GM23338 (cell line): ENCODE measurements at regions not wholly inside any gene's neighbourhood (a gene's known extent, or its start where the extent isn't known, plus 50 kb on each side); places are given as distances from the start of the nearest gene placed in this dataset.

Source experiments
- ATAC-seq: fragments of 200-7000 bp; cut with Tn5 transposase; 3 replicates; pipeline ENCODE4 v1.9.1; 2020
- DNase-seq: peaks from one replicate; pipeline ENCODE4 v3.0.0-alpha.2; 2015; ENCODE audit warnings: low spot score
- H2AFZ ChIP-seq: fragments of 200-600 bp; sonication (generic); 2 replicates; pipeline ENCODE4 v1.8.0; 2016; ENCODE audit warnings: antibody characterized with exemption, mild to moderate bottlenecking, moderate library complexity
- H3F3A ChIP-seq: fragments of 200-600 bp; sonication (generic); replicated peaks from 2 replicates; pipeline ENCODE4 v1.8.0; 2017; ENCODE audit warnings: antibody characterized with exemption, mixed run types, low read depth
- H3K27ac ChIP-seq: fragments of 200-600 bp; sonication (generic); 2 replicates; pipeline ENCODE4 v1.6.1; 2016; ENCODE audit warnings: low read depth
- H3K27me3 ChIP-seq: fragments of 200-600 bp; sonication (generic); 2 replicates; pipeline ENCODE4 v1.8.0; 2016; ENCODE audit warnings: mild to moderate bottlenecking, mixed run types, moderate library complexity; ENCODE audit not compliant: insufficient read depth
- H3K36me3 ChIP-seq: fragments of 200-600 bp; sonication (generic); 2 replicates; pipeline ENCODE4 v1.8.0; 2016; ENCODE audit warnings: mild to moderate bottlenecking; ENCODE audit not compliant: insufficient read depth
- H3K4me1 ChIP-seq: fragments of 200-600 bp; sonication (generic); 2 replicates; pipeline ENCODE4 v1.8.0; 2016; ENCODE audit warnings: mild to moderate bottlenecking, moderate library complexity; ENCODE audit not compliant: insufficient read depth
- H3K4me2 ChIP-seq: fragments of 200-600 bp; sonication (generic); 2 replicates; pipeline ENCODE4 v1.7.1; 2017; ENCODE audit warnings: mixed run types
- H3K4me3 ChIP-seq: fragments of 200-600 bp; sonication (generic); 2 replicates; pipeline ENCODE4 v1.6.1; 2016; ENCODE audit warnings: mixed run types
- H3K79me2 ChIP-seq: fragments of 200-600 bp; sonication (generic); replicated peaks from 2 replicates; pipeline ENCODE4 v1.8.0; 2017; ENCODE audit warnings: mild to moderate bottlenecking; ENCODE audit not compliant: insufficient read depth
- H3K9me2 ChIP-seq: fragments of 200-600 bp; sonication (generic); 2 replicates; pipeline ENCODE4 v1.8.0; 2017; ENCODE audit not compliant: insufficient read depth
- H4K20me1 ChIP-seq: fragments of 200-600 bp; sonication (generic); replicated peaks from 2 replicates; pipeline ENCODE4 v1.8.0; 2017; ENCODE audit warnings: mild to moderate bottlenecking; ENCODE audit not compliant: insufficient read depth
- H3K27ac Mint-ChIP-seq: 2 replicates; pipeline ENCODE4 v1.8.0; 2020; ENCODE audit warnings: inconsistent platforms, mild to moderate bottlenecking, moderate library complexity, mixed read lengths
- H3K27me3 Mint-ChIP-seq: 3 replicates; pipeline ENCODE4 v1.8.0; 2022; ENCODE audit warnings: low read depth, mild to moderate bottlenecking, moderate library complexity, mixed read lengths, inconsistent platforms; ENCODE audit not compliant: insufficient read depth, poor library complexity
- H3K36me3 Mint-ChIP-seq: 3 replicates; pipeline ENCODE4 v1.8.0; 2021; ENCODE audit warnings: low read depth, mild to moderate bottlenecking, inconsistent platforms, moderate library complexity, mixed read lengths
- H3K4me1 Mint-ChIP-seq: 3 replicates; pipeline ENCODE4 v1.8.0; 2020; ENCODE audit warnings: mild to moderate bottlenecking, inconsistent platforms, mixed read lengths
- H3K4me3 Mint-ChIP-seq: 3 replicates; pipeline ENCODE4 v1.8.0; 2021; ENCODE audit warnings: moderate library complexity, mild to moderate bottlenecking, inconsistent platforms, mixed read lengths
- H3K9me3 Mint-ChIP-seq: 3 replicates; pipeline ENCODE4 v1.8.0; 2020; ENCODE audit warnings: moderate library complexity, mild to moderate bottlenecking, inconsistent platforms, mixed read lengths
- CREB1 ChIP-seq: fragments of 250-450 bp; sonication (Bioruptor Pico); IDR thresholded peaks from 2 replicates; pipeline ENCODE4 v1.5.0; 2020; ENCODE audit warnings: low read depth, mild to moderate bottlenecking, moderate library complexity
- EZH2phosphoT487 ChIP-seq: fragments of 200-600 bp; sonication (generic); IDR thresholded peaks from one replicate; pipeline ENCODE4 v1.8.1; 2018; ENCODE audit warnings: antibody characterized with exemption; ENCODE audit not compliant: unreplicated experiment
- JUNB ChIP-seq: IDR thresholded peaks from one replicate; pipeline ENCODE4 v1.6.1; 2016; ENCODE audit warnings: antibody characterized with exemption; ENCODE audit not compliant: unreplicated experiment
- NANOG ChIP-seq: IDR thresholded peaks from 2 replicates; pipeline ENCODE4 v1.6.1; 2016; ENCODE audit warnings: antibody characterized with exemption, borderline replicate concordance
- ZNF331 ChIP-seq: fragments of 250-450 bp; sonication (Bioruptor Pico); IDR thresholded peaks from 2 replicates; pipeline ENCODE4 v1.5.0; 2020; ENCODE audit warnings: low read depth, mild to moderate bottlenecking, moderate library complexity
- TF ChIP-seq, protein P1 (sequence below): fragments of 250-450 bp; sonication (Bioruptor Pico); IDR thresholded peaks from 2 replicates; pipeline ENCODE4 v1.5.0; 2020; ENCODE audit warnings: mild to moderate bottlenecking, moderate library complexity
- TF ChIP-seq, protein P2 (sequence below): IDR thresholded peaks from 2 replicates; pipeline ENCODE4 v1.6.1; 2016; ENCODE audit warnings: antibody characterized with exemption
- TF ChIP-seq, protein P3 (sequence below), 2 experiments: fragments of 200-600 bp in 1 of 2; sonication (generic) in 1 of 2; conservative IDR thresholded peaks; 2 replicates each; pipeline versions ENCODE4 v1.5.1 to v1.6.1; 2016 to 2017; ENCODE audit warnings: antibody characterized with exemption in 2 of 2, low read depth in 2 of 2, mild to moderate bottlenecking in 2 of 2, moderate library complexity in 1 of 2

DNA sequence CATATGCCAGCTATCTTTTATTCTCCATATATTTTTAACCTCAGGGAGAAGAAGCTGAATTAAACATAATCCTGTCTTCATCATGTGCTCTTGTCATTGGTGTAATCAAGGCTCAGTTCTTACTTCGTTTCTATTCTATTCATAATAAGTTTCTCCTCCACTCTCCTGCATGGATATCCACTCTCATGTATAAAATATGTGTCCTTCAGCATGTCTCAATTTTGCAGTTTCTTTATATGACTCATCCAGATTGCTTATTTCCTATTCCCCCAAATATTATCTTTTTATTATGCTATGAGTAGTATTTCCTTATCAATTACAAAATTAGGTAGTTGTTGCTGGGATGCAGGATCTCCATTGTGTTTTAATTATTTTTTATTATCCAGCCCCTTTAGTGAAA is 643.7 kb upstream of the ACO1 start:
- H3K79me2 ChIP-seq = no peaks in the 10 kb centered on the region
- no peak overlapping the region for H3K4me2 ChIP-seq
- no peak overlapping the region for H3K4me3 Mint-ChIP-seq
- H3K4me1 ChIP-seq = peaks cover 11% of the 10 kb centered on the region
- H3K9me2 ChIP-seq = no peaks in the 10 kb centered on the region
- H4K20me1 ChIP-seq = no peaks in the 10 kb centered on the region
- no peak for TF ChIP-seq JUNB
- TF ChIP-seq ZNF331 = no peak
- no peak for TF ChIP-seq CREB1
- TF ChIP-seq, protein P1, sequence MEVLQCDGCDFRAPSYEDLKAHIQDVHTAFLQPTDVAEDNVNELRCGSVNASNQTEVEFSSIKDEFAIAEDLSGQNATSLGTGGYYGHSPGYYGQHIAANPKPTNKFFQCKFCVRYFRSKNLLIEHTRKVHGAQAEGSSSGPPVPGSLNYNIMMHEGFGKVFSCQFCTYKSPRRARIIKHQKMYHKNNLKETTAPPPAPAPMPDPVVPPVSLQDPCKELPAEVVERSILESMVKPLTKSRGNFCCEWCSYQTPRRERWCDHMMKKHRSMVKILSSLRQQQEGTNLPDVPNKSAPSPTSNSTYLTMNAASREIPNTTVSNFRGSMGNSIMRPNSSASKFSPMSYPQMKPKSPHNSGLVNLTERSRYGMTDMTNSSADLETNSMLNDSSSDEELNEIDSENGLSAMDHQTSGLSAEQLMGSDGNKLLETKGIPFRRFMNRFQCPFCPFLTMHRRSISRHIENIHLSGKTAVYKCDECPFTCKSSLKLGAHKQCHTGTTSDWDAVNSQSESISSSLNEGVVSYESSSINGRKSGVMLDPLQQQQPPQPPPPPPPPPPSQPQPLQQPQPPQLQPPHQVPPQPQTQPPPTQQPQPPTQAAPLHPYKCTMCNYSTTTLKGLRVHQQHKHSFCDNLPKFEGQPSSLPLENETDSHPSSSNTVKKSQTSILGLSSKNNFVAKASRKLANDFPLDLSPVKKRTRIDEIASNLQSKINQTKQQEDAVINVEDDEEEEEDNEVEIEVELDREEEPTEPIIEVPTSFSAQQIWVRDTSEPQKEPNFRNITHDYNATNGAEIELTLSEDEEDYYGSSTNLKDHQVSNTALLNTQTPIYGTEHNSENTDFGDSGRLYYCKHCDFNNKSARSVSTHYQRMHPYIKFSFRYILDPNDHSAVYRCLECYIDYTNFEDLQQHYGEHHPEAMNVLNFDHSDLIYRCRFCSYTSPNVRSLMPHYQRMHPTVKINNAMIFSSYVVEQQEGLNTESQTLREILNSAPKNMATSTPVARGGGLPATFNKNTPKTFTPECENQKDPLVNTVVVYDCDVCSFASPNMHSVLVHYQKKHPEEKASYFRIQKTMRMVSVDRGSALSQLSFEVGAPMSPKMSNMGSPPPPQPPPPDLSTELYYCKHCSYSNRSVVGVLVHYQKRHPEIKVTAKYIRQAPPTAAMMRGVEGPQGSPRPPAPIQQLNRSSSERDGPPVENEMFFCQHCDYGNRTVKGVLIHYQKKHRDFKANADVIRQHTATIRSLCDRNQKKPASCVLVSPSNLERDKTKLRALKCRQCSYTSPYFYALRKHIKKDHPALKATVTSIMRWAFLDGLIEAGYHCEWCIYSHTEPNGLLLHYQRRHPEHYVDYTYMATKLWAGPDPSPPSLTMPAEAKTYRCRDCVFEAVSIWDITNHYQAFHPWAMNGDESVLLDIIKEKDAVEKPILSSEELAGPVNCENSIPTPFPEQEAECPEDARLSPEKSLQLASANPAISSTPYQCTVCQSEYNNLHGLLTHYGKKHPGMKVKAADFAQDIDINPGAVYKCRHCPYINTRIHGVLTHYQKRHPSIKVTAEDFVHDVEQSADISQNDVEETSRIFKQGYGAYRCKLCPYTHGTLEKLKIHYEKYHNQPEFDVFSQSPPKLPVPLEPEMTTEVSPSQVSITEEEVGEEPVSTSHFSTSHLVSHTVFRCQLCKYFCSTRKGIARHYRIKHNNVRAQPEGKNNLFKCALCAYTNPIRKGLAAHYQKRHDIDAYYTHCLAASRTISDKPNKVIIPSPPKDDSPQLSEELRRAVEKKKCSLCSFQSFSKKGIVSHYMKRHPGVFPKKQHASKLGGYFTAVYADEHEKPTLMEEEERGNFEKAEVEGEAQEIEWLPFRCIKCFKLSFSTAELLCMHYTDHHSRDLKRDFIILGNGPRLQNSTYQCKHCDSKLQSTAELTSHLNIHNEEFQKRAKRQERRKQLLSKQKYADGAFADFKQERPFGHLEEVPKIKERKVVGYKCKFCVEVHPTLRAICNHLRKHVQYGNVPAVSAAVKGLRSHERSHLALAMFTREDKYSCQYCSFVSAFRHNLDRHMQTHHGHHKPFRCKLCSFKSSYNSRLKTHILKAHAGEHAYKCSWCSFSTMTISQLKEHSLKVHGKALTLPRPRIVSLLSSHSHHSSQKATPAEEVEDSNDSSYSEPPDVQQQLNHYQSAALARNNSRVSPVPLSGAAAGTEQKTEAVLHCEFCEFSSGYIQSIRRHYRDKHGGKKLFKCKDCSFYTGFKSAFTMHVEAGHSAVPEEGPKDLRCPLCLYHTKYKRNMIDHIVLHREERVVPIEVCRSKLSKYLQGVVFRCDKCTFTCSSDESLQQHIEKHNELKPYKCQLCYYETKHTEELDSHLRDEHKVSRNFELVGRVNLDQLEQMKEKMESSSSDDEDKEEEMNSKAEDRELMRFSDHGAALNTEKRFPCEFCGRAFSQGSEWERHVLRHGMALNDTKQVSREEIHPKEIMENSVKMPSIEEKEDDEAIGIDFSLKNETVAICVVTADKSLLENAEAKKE (CRISPR knock-in tag) = no peak
- TF ChIP-seq EZH2phosphoT487 = no peak
- TF ChIP-seq, protein P2, sequence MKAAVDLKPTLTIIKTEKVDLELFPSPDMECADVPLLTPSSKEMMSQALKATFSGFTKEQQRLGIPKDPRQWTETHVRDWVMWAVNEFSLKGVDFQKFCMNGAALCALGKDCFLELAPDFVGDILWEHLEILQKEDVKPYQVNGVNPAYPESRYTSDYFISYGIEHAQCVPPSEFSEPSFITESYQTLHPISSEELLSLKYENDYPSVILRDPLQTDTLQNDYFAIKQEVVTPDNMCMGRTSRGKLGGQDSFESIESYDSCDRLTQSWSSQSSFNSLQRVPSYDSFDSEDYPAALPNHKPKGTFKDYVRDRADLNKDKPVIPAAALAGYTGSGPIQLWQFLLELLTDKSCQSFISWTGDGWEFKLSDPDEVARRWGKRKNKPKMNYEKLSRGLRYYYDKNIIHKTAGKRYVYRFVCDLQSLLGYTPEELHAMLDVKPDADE = no peak
- TF ChIP-seq NANOG = no peak
- TF ChIP-seq, protein P3, sequence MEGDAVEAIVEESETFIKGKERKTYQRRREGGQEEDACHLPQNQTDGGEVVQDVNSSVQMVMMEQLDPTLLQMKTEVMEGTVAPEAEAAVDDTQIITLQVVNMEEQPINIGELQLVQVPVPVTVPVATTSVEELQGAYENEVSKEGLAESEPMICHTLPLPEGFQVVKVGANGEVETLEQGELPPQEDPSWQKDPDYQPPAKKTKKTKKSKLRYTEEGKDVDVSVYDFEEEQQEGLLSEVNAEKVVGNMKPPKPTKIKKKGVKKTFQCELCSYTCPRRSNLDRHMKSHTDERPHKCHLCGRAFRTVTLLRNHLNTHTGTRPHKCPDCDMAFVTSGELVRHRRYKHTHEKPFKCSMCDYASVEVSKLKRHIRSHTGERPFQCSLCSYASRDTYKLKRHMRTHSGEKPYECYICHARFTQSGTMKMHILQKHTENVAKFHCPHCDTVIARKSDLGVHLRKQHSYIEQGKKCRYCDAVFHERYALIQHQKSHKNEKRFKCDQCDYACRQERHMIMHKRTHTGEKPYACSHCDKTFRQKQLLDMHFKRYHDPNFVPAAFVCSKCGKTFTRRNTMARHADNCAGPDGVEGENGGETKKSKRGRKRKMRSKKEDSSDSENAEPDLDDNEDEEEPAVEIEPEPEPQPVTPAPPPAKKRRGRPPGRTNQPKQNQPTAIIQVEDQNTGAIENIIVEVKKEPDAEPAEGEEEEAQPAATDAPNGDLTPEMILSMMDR (conservative IDR thresholded peaks at IDR 0.05; ENCODE audit: low read depth in 2 of 2) = no peak
- no peak overlapping the region for H3K27ac ChIP-seq
- no peak overlapping the region for H2AFZ ChIP-seq
- no peak overlapping the region for H3K4me3 ChIP-seq
- H3K4me1 Mint-ChIP-seq = peaks cover 11% of the 10 kb centered on the region; the same call in 2 of the 3 replicates
- H3K27ac Mint-ChIP-seq = no peak overlapping the region
- no peak for DNase-seq
- H3K9me3 Mint-ChIP-seq = no peaks in the 10 kb centered on the region
- peaks cover 27% of the 10 kb centered on the region for H3K27me3 ChIP-seq
- H3K36me3 ChIP-seq = no peaks in the 10 kb centered on the region
- peaks cover 10% of the 10 kb centered on the region for H3K27me3 Mint-ChIP-seq
- H3K36me3 Mint-ChIP-seq = no peaks in the 10 kb centered on the region
- no peak for ATAC-seq
- H3F3A ChIP-seq = no peaks in the 10 kb centered on the region
